ENCODE measurements at regions not wholly inside any gene's neighbourhood (a gene's known extent, or its start where the extent isn't known, plus 50 kb on each side); places are given as distances from the start of the nearest gene placed in this dataset.

- no peak for DNase-seq
- no peaks in the 10 kb centered on the region for H3K36me3 ChIP-seq
- H3K4me1 ChIP-seq = no peaks in the 10 kb centered on the region
- no peak overlapping the region for H3K4me3 ChIP-seq
- H3K9me3 ChIP-seq = no peaks in the 10 kb centered on the region
- no peaks in the 10 kb centered on the region for H3K27me3 ChIP-seq
- no peak for TF ChIP-seq POLR2A (IDR thresholded peaks at IDR 0.05)
- TF ChIP-seq CTCF (IDR thresholded peaks at IDR 0.05) = no peak
- H3K27ac ChIP-seq = no peak overlapping the region
Observed at GRCh38 chr1:79224537-79224936, 218.0 kb upstream of the ADGRL4 start.

- Histone ChIP-seq H3K36me3 (no peaks in the 10 kb centered on the region), H3K9me3 (no peaks in the 10 kb centered on the region), H3K27me3 (no peaks in the 10 kb centered on the region), H3K27ac (no peak overlapping the region), H3K4me3 (no peak overlapping the region), H3K4me1 (no peaks in the 10 kb centered on the region)
- DNase-seq = no peak
- TF ChIP-seq CTCF (IDR thresholded peaks at IDR 0.05) (no peak), POLR2A (IDR thresholded peaks at IDR 0.05) (no peak)
Observed at GRCh38 chr1:79220509-79220908, 214.0 kb upstream of the ADGRL4 start.

DNA sequence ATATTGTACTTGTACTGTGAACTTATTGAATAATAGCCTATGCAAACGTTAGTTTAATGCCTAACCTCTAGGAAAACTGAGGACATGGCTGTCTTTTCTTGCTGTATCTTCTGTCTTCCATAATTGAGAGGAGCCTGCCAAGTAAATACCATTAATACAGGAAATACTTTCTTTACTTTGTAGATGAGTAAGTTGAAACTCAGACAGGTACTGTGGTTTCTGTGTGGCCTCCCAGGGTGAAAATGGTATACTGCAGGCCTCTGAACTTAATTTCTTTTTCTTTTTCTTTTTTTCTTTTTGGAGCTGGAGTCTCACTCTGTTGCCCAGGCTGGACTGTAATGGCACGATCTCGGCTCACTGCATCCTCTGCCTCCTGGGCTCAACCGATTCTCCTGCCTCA, 208.8 kb upstream of the ADGRL4 start:
- no peak overlapping the region for H3K4me3 ChIP-seq
- TF ChIP-seq CTCF (IDR thresholded peaks at IDR 0.05) (no peak), POLR2A (IDR thresholded peaks at IDR 0.05) (no peak)

DNA sequence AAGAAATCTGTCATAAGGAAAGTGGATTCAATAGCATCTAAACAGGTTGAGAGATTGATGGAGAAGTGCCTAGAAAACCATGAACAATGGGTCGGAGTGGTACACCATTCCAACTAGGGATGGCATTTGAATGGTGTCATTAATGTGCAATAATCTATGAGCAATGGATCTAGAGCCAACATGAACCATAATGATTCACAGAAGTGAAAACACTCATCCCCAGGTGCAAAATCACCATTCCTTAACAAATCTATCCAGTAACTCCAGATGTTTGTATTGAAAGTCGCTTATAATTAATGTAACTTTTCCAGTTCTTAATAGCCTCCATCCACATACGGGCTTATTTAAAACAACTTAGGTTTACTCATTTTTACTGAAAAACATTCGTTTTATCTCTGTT, 201.3 kb upstream of the ADGRL4 start:
- H3K27ac ChIP-seq = no peak overlapping the region
- no peaks in the 10 kb centered on the region for H3K27me3 ChIP-seq
- no peak overlapping the region for H3K4me3 ChIP-seq
- no peaks in the 10 kb centered on the region for H3K9me3 ChIP-seq
- H3K36me3 ChIP-seq = no peaks in the 10 kb centered on the region
- TF ChIP-seq POLR2A (IDR thresholded peaks at IDR 0.05) = no peak
- no peak for TF ChIP-seq CTCF (IDR thresholded peaks at IDR 0.05)
- H3K4me1 ChIP-seq = no peaks in the 10 kb centered on the region
- no peak for DNase-seq

More for the DNA sequence above, 208.8 kb upstream of the ADGRL4 start:
- H3K27me3 ChIP-seq = no peaks in the 10 kb centered on the region
- H3K9me3 ChIP-seq = no peaks in the 10 kb centered on the region
- no peak for DNase-seq
- H3K4me1 ChIP-seq = no peaks in the 10 kb centered on the region
- no peak overlapping the region for H3K27ac ChIP-seq
- H3K36me3 ChIP-seq = no peaks in the 10 kb centered on the region

- TF ChIP-seq POLR2A (IDR thresholded peaks at IDR 0.05) (no peak), CTCF (IDR thresholded peaks at IDR 0.05) (no peak)
- H3K27me3 ChIP-seq = no peaks in the 10 kb centered on the region
- H3K27ac ChIP-seq = no peak overlapping the region
- no peaks in the 10 kb centered on the region for H3K4me1 ChIP-seq
- no peaks in the 10 kb centered on the region for H3K9me3 ChIP-seq
- no peaks in the 10 kb centered on the region for H3K36me3 ChIP-seq
- H3K4me3 ChIP-seq = no peak overlapping the region
- no peak for DNase-seq
Observed at GRCh38 chr1:79207331-79207730, 200.8 kb upstream of the ADGRL4 start.

- no peaks in the 10 kb centered on the region for H3K27me3 ChIP-seq
- H3K9me3 ChIP-seq = no peaks in the 10 kb centered on the region
- no peaks in the 10 kb centered on the region for H3K4me1 ChIP-seq
- DNase-seq = no peak
- no peak overlapping the region for H3K4me3 ChIP-seq
- H3K36me3 ChIP-seq = no peaks in the 10 kb centered on the region
- TF ChIP-seq CTCF (IDR thresholded peaks at IDR 0.05) (no peak), POLR2A (IDR thresholded peaks at IDR 0.05) (no peak)
- H3K27ac ChIP-seq = no peak overlapping the region
Observed at GRCh38 chr1:79204779-79205479, 198.4 kb upstream of the ADGRL4 start.
